ENCODE measurements at regions not wholly inside any gene's neighbourhood (a gene's known extent, or its start where the extent isn't known, plus 50 kb on each side); places are given as distances from the start of the nearest gene placed in this dataset.

DNA sequence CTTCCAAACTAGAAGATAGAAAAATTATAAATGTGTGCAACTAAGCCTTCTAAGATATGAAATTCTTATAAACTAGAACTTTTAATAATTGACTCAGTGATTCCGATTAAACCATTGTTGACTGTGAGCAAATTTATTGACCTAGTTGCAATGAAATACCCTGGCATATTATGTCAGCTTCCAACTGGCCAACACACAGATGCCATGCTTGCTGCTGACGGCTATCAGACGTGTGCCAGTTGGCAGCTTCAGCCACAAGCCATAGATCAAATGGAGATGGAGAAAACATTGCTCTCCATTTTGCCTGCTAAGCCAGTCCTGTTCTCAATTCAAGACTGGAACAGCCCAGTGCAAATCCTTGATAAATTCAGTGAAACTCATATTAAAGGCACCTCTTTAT lies 101.7 kb upstream of the HDGFL1 start:
- Histone ChIP-seq H3K4me3 (ENCODE audit: low read length) (no peak overlapping the region), H3K27me3 (ENCODE audit: insufficient read depth, low read length) (no peaks in the 10 kb centered on the region), H3K4me1 (ENCODE audit: insufficient read depth, low read length) (peaks cover 4% of the 10 kb centered on the region), H3K9me3 (ENCODE audit: low read depth, low read length) (no peaks in the 10 kb centered on the region)

DNA sequence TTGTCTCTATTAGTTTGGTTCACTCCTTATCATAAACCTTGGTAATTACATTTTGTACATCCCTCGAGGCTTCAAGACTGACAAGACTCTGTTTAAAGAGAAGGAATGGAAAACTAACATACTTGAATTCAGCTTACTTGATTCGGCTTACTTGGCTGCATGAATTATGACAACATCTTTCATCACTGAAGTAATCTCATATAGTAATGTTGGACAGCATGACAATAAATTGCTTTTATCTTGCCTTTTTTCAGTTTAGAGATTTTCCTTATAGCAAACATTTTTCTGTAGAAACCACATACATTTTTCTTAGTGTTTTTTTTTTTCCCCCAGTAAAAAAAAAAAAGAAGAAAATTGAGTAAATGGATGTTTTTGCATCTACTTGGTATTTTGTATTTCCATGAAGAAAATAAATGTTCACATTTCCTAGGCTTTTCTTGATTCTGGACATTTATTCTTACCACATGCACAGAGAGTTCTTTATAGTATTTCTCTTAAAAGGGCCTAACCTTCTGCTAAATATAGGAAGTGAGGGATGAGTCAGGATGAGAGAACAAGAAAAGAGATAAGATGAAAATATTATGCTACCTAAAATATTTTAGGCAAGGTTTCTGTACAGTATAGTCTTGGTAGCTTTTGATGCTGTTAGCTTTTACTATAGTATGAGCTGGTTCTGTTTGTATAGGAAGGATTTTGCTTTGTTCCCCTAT lies 101.0 kb upstream of the HDGFL1 start:
- no peaks in the 10 kb centered on the region for H3K9me3 ChIP-seq (ENCODE audit: low read depth, low read length)
- no peak overlapping the region for H3K4me3 ChIP-seq (ENCODE audit: low read length)
- no peaks in the 10 kb centered on the region for H3K27me3 ChIP-seq (ENCODE audit: insufficient read depth, low read length)
- peaks cover 4% of the 10 kb centered on the region for H3K4me1 ChIP-seq (ENCODE audit: insufficient read depth, low read length)

DNA sequence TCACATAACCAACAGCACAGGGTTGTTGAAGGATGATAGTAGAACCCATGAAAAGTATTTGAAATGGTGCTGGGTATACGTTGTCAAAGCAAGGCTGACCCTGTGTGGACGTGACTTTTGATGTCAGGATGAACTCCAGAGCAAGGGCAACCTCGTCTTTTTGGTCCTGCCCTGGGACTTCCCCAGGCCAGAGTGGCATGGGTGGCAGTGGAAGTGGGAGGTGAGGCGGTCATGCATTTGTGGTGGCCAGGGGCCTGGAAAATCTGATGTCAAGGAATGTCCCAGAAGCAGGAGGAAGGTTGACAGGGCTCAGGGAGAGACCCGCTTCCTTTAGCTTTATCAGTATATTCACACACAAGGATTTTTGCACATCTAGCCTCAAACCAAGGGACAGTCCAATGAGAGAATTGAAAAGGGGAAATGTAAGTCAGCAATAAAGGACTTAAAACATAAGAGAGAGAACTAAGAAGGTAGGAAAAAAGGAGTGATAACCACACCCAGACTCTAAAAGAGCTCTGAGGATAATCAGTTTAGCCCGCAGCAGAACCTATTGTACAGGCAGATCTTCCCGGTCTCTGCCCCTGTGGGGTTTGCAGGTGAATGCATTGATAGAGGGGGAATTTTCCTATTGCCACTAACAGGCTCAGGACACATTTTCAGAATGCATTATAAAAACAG lies 98.8 kb upstream of the HDGFL1 start:
- peaks cover 4% of the 10 kb centered on the region for H3K4me1 ChIP-seq (ENCODE audit: insufficient read depth, low read length)
- H3K27me3 ChIP-seq (ENCODE audit: insufficient read depth, low read length) = no peaks in the 10 kb centered on the region
- no peak overlapping the region for H3K4me3 ChIP-seq (ENCODE audit: low read length)
- H3K9me3 ChIP-seq (ENCODE audit: low read depth, low read length) = no peaks in the 10 kb centered on the region

DNA sequence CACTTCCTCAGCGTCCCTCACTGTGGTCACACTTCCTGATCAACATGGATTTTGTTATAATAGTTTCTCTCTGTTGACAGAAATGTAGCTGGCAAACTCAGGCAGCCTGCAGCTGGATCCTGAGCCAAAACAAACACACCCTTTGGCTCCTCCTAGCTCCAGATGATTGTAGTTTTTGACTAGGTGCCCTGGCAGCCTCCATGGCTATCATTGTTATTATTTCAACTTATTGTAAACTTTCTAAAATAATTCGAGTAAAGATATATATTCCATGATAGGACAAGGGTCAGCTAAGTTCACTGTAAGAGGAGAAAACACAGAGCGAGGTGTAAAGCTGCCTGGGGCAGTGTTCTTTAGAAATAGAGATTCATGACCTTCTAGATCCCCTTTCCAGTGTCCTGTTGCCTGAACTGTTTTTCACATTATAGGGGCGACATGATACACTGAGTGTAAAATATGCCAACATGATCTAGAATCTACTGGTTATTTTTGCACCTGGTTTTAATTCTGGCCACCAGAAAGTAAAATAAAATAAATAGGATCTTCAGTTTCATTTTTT lies 98.2 kb upstream of the HDGFL1 start:
- H3K27me3 ChIP-seq (ENCODE audit: insufficient read depth, low read length) = no peaks in the 10 kb centered on the region
- H3K4me1 ChIP-seq (ENCODE audit: insufficient read depth, low read length) = peaks cover 4% of the 10 kb centered on the region
- no peaks in the 10 kb centered on the region for H3K9me3 ChIP-seq (ENCODE audit: low read depth, low read length)
- no peak overlapping the region for H3K4me3 ChIP-seq (ENCODE audit: low read length)

DNA sequence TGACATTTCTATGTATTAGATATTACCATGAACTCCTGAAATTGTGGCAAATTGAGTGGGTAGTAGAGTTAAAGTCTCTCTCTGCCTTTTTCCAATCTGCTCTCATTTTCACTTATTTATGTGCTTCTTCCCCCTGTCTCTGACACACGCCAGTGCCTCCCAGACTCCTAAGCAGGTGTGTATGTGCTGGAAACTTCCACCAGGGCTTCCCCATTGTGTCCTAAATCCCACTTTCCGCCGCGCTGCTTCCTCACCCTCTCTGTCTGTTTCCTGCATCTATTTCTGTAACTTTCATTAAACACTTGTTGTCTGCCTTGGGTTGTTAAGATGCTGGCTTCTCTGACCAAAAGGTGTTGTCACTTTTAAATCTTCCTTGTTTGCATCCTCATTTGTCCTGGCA lies 97.6 kb upstream of the HDGFL1 start:
- Histone ChIP-seq H3K4me1 (ENCODE audit: insufficient read depth, low read length) (peaks cover 4% of the 10 kb centered on the region), H3K27me3 (ENCODE audit: insufficient read depth, low read length) (no peaks in the 10 kb centered on the region), H3K9me3 (ENCODE audit: low read depth, low read length) (no peaks in the 10 kb centered on the region), H3K4me3 (ENCODE audit: low read length) (no peak overlapping the region)

DNA sequence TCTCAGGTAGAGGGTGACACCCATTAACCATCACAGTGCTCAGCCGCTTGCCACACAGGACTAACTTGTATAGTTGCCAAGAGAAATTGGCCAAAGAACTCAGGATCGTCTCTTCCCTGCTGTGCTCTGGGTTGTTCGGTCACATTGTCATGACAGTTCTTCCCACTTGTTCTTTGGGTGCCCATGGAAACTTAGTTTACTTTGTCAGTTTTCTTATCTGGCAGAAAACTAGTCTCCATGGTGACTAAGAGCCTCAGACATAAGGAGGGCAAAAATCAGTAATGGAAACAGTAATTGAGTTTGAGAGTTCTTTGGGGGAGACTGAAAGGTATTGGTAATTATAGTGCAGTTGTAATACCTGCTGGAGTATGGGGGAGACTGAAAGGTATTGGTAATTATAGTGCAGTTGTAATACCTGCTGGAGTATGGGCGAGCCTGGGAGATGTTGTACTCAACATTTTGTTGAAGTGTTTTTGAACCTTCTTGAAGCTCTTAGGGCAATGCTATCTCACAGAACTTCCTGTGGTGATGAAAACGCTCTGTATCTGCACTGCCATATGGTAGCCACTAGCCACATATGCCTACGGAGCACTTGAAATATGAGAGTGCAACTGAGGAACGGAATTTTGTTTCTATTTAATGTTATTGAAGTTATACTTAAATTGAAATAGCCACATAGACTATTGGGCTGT lies 95.2 kb upstream of the HDGFL1 start:
- H3K27me3 ChIP-seq (ENCODE audit: insufficient read depth, low read length) = no peaks in the 10 kb centered on the region
- no peak overlapping the region for H3K4me3 ChIP-seq (ENCODE audit: low read length)
- H3K4me1 ChIP-seq (ENCODE audit: insufficient read depth, low read length) = peaks cover 4% of the 10 kb centered on the region
- H3K9me3 ChIP-seq (ENCODE audit: low read depth, low read length) = no peaks in the 10 kb centered on the region

DNA sequence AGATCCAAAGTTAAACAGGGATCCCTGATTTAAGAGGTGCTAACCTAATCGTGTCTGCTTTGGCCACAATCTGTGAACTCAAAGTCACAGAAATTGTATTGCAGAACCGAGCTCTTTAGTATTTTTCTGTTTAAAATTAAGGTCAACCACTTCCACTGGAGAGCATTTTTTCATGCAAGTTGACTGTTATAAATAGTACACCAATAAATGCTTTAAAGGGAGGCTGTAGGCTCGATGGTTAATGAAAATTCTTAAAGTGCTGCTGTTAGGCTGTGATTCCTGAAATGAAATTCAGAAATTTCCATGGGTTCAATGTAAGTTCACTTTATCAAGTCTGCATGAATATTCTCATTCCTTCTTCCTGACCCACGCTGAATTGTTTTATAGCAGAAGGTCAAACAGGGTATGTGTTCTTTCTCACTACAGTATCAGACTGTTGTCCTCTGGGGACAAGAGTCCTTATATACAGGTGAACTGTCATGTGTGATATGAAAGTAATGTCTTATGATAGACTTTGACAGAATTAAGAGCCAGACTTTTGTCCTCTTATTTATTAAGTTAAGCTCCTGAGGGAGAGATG lies 92.5 kb upstream of the HDGFL1 start:
- Histone ChIP-seq H3K4me3 (ENCODE audit: low read length) (no peak overlapping the region), H3K27me3 (ENCODE audit: insufficient read depth, low read length) (no peaks in the 10 kb centered on the region), H3K4me1 (ENCODE audit: insufficient read depth, low read length) (no peaks in the 10 kb centered on the region), H3K9me3 (ENCODE audit: low read depth, low read length) (no peaks in the 10 kb centered on the region)

DNA sequence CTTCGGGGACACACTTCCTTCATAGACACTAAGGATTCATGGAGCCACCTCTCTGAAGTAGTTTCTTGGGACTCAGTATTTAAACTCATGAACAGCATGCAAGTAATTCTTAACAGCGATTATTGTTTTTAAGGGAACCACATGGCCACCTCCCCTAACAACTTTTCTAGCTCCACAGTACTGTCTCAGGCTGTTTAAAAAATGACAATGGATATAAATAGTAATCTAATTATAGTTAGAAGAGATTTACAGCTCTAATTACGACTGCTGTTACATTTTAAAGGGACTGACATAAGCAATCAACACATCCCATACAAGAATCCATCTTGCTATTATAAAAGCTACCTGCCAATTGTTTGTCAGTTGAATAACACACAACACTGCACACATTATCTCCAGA lies 72.1 kb upstream of the HDGFL1 start:
- H3K27me3 ChIP-seq (ENCODE audit: insufficient read depth, low read length) = no peaks in the 10 kb centered on the region
- no peaks in the 10 kb centered on the region for H3K4me1 ChIP-seq (ENCODE audit: insufficient read depth, low read length)
- no peaks in the 10 kb centered on the region for H3K9me3 ChIP-seq (ENCODE audit: low read depth, low read length)
- no peak overlapping the region for H3K4me3 ChIP-seq (ENCODE audit: low read length)

DNA sequence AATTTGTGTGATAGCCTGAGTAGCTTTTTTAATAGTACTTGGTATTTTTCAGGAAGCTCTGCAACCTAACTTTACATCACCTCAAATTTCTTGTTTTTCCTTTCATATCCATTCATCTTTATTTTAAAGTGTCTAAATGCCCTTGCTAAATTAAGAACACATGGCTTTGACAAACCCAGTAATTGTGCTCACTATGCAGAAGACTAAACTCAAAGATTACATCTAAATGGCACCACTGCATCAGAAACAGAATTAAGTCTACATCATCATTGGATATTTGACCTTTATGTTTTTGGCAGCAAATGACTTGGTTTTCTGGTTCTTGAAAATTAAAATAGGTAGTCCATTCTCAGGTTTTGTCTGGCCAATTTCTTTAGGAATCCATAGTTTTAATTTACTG lies 69.6 kb upstream of the HDGFL1 start:
- H3K4me1 ChIP-seq (ENCODE audit: insufficient read depth, low read length) = no peaks in the 10 kb centered on the region
- H3K27me3 ChIP-seq (ENCODE audit: insufficient read depth, low read length) = no peaks in the 10 kb centered on the region
- no peak overlapping the region for H3K4me3 ChIP-seq (ENCODE audit: low read length)
- no peaks in the 10 kb centered on the region for H3K9me3 ChIP-seq (ENCODE audit: low read depth, low read length)

DNA sequence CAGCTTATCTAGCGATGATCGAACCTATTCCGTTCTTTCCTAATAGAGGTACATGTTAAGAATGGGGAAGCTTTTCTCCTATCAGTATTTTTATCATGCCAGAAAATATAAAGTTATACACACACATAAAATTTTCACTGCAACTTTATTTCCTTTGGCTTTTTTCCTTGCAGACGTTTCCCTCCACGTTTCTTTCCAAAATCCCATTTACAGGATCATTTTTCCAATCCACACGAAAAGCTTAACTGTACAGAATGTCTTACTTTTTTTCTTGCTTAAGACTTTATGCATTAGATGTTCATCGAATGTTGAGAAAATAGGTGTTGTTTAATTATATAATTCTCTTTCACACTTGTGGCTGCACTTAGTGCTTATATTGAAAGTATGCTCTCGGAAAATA lies 62.9 kb upstream of the HDGFL1 start:
- Histone ChIP-seq H3K9me3 (ENCODE audit: low read depth, low read length) (no peaks in the 10 kb centered on the region), H3K4me1 (ENCODE audit: insufficient read depth, low read length) (no peaks in the 10 kb centered on the region), H3K4me3 (ENCODE audit: low read length) (no peak overlapping the region), H3K27me3 (ENCODE audit: insufficient read depth, low read length) (no peaks in the 10 kb centered on the region)

DNA sequence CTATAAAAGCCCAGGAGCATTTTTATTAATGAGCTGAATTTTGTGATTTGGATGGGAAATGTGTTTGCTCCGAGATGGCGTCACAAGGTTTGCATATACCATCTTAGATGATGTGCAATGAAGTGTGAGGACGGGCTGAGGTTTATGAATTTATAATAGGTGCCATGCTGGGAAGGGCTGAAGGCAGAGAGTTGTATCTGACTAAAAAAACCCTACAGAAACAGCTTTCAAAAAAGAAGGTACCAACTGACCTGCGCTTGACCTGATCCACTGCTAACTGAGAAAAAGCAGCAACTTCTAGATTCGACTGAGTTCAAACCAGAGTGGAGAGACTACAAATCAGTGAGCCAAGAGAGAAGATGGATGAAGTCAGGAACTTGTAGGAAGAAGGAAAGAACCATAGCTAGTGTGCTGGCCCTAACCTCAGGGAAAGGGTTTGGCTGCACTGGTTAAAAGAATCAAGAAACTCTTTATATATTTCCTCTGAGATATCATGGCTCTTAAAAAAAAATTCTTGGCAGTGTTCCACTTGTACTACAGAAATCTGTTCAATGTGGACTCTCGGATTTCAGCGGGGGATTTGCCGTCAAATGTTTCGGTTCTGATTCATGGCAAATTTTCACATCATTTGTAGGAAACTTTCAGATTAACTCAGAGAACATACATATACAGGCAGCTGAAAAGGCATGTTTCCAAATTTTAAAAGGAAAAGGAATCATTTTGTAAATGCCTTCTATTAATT lies 56.5 kb upstream of the HDGFL1 start:
- Histone ChIP-seq H3K9me3 (ENCODE audit: low read depth, low read length) (no peaks in the 10 kb centered on the region), H3K27me3 (ENCODE audit: insufficient read depth, low read length) (no peaks in the 10 kb centered on the region), H3K4me1 (ENCODE audit: insufficient read depth, low read length) (no peaks in the 10 kb centered on the region), H3K4me3 (ENCODE audit: low read length) (no peak overlapping the region)

DNA sequence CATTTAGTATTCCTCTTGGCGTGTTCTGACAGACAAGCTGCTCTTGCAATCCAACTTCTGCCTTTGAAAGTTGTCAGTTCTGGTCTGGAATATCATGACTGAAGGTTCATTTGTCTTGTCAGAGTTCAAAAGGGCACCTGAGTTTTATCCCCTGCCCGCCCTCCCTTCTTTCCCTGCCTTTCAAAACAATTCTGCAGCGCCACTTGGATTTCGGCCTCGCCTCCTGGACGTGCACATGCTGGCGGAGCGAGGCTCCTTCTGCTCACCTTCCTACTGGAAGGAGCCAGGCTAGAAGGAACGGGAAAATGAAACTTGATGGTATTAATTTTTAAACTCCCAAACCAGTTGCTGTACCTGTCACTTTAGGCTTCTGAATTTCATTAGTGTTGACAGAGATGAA lies 55.7 kb upstream of the HDGFL1 start:
- Histone ChIP-seq H3K4me1 (ENCODE audit: insufficient read depth, low read length) (no peaks in the 10 kb centered on the region), H3K27me3 (ENCODE audit: insufficient read depth, low read length) (no peaks in the 10 kb centered on the region), H3K9me3 (ENCODE audit: low read depth, low read length) (no peaks in the 10 kb centered on the region), H3K4me3 (ENCODE audit: low read length) (no peak overlapping the region)

DNA sequence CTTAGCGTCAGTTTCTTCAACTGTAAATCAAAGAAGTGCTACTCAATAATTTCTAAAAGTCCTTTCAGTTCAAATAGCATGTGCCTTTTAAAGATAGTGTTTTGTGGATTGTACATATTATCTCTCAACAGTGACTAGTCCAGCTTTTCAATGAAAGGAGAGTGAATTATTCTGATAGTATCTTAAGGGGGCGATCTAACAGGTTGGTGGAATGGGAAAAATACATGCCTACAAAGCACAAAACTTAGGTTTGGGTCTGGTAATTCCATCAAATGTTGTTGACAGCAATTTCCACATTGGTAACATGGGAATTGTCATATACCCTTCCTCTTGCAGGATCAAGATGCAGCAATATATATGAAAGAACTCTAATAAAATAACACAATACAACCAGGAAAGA lies 50.1 kb upstream of the HDGFL1 start:
- no peaks in the 10 kb centered on the region for H3K27me3 ChIP-seq (ENCODE audit: insufficient read depth, low read length)
- H3K9me3 ChIP-seq (ENCODE audit: low read depth, low read length) = no peaks in the 10 kb centered on the region
- H3K4me3 ChIP-seq (ENCODE audit: low read length) = no peak overlapping the region
- no peaks in the 10 kb centered on the region for H3K4me1 ChIP-seq (ENCODE audit: insufficient read depth, low read length)

Measured in mononuclear cell (primary cell).